ENCODE measurements at regions not wholly inside any gene's neighbourhood (a gene's known extent, or its start where the extent isn't known, plus 50 kb on each side); places are given as distances from the start of the nearest gene placed in this dataset.

GRCh38 chr12:114993165-114993564 lies 309.2 kb upstream of the TBX3 start:
- Mint-ChIP-seq H3K4me3 (ENCODE audit: low read depth) (no peak overlapping the region), H3K4me1 (ENCODE audit: low read depth) (no peaks in the 10 kb centered on the region), H3K27ac (no peak overlapping the region), H3K36me3 (ENCODE audit: insufficient read depth) (no peaks in the 10 kb centered on the region), H3K9me3 (ENCODE audit: low read depth) (peaks cover 5% of the 10 kb centered on the region), H3K27me3 (peaks cover 11% of the 10 kb centered on the region)
- TF ChIP-seq CTCF (IDR thresholded peaks at IDR 0.05; ENCODE audit: unreplicated experiment) = no peak
- no peak for DNase-seq (ENCODE audit: low spot score, unreplicated experiment)

GRCh38 chr12:114992443-114992842 lies 308.5 kb upstream of the TBX3 start:
- Mint-ChIP-seq H3K27ac (no peak overlapping the region), H3K27me3 (peaks cover 11% of the 10 kb centered on the region), H3K36me3 (ENCODE audit: insufficient read depth) (no peaks in the 10 kb centered on the region), H3K4me3 (ENCODE audit: low read depth) (no peak overlapping the region), H3K9me3 (ENCODE audit: low read depth) (peaks cover 5% of the 10 kb centered on the region), H3K4me1 (ENCODE audit: low read depth) (no peaks in the 10 kb centered on the region)
- no peak for TF ChIP-seq CTCF (IDR thresholded peaks at IDR 0.05; ENCODE audit: unreplicated experiment)
- DNase-seq (ENCODE audit: low spot score, unreplicated experiment) = no peak

- H3K27ac Mint-ChIP-seq = no peak overlapping the region
- no peak overlapping the region for H3K4me3 Mint-ChIP-seq (ENCODE audit: low read depth)
- H3K9me3 Mint-ChIP-seq (ENCODE audit: low read depth) = no peaks in the 10 kb centered on the region
- H3K27me3 Mint-ChIP-seq = peaks cover 15% of the 10 kb centered on the region
- H3K36me3 Mint-ChIP-seq (ENCODE audit: insufficient read depth) = no peaks in the 10 kb centered on the region
- DNase-seq (ENCODE audit: low spot score, unreplicated experiment) = no peak
- no peak for TF ChIP-seq CTCF (IDR thresholded peaks at IDR 0.05; ENCODE audit: unreplicated experiment)
- H3K4me1 Mint-ChIP-seq (ENCODE audit: low read depth) = no peaks in the 10 kb centered on the region
Observed at GRCh38 chr12:114990381-114990780, 306.4 kb upstream of the TBX3 start.

- Mint-ChIP-seq H3K27me3 (peaks cover 18% of the 10 kb centered on the region), H3K9me3 (ENCODE audit: low read depth) (no peaks in the 10 kb centered on the region), H3K27ac (no peak overlapping the region), H3K4me3 (ENCODE audit: low read depth) (no peak overlapping the region), H3K4me1 (ENCODE audit: low read depth) (no peaks in the 10 kb centered on the region), H3K36me3 (ENCODE audit: insufficient read depth) (no peaks in the 10 kb centered on the region)
- no peak for DNase-seq (ENCODE audit: low spot score, unreplicated experiment)
- no peak for TF ChIP-seq CTCF (IDR thresholded peaks at IDR 0.05; ENCODE audit: unreplicated experiment)
Observed at GRCh38 chr12:114986849-114987248, 302.9 kb upstream of the TBX3 start.

- no peaks in the 10 kb centered on the region for H3K4me1 Mint-ChIP-seq (ENCODE audit: low read depth)
- H3K27ac Mint-ChIP-seq = no peak overlapping the region
- H3K36me3 Mint-ChIP-seq (ENCODE audit: insufficient read depth) = no peaks in the 10 kb centered on the region
- peaks cover 18% of the 10 kb centered on the region for H3K27me3 Mint-ChIP-seq
- no peak for DNase-seq (ENCODE audit: low spot score, unreplicated experiment)
- H3K9me3 Mint-ChIP-seq (ENCODE audit: low read depth) = no peaks in the 10 kb centered on the region
- H3K4me3 Mint-ChIP-seq (ENCODE audit: low read depth) = no peak overlapping the region
- TF ChIP-seq CTCF (IDR thresholded peaks at IDR 0.05; ENCODE audit: unreplicated experiment) = no peak
Observed at GRCh38 chr12:114986178-114986714, 302.3 kb upstream of the TBX3 start.
